ENCODE measurements at regions not wholly inside any gene's neighbourhood (a gene's known extent, or its start where the extent isn't known, plus 50 kb on each side); places are given as distances from the start of the nearest gene placed in this dataset.

DNA sequence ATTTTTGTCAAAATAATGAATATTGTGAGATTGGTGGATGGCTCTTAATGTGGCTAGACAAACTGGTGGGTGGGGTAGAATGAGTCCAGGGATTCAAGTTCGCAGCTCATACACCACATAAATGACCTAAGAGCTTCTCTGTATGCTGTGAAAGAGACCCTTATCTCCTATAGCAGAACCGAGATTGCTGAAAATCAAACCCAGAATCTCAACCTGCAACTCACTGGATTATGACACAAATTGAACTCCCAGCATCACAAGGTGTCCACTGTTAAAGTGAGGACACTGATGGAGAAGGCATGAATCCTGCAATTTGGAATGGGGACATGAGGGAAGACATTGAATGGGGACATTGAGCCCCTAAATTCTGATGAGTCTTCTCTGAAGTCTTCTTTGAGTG lies 51.3 kb upstream of the CNKSR3 start:
- no peak for DNase-seq

DNA sequence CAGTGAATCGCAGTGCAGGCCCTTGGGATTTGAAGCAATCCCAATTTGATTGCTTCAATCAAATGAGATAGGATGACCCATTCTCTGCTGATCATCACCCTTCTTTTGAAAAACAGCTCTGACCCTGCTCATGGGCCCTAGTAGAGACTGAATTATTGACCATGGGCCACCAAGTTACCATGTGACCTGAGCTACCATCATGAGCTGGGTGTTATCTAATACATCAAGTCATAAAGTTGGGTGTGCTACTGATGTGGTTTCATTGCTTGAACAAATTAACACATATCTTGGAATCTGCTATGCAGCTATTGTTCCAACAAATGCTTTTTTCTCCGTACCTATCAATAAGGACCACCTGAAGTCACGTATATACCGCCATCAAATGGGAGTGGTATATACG lies 54.8 kb upstream of the CNKSR3 start:
- DNase-seq, result no peak

DNA sequence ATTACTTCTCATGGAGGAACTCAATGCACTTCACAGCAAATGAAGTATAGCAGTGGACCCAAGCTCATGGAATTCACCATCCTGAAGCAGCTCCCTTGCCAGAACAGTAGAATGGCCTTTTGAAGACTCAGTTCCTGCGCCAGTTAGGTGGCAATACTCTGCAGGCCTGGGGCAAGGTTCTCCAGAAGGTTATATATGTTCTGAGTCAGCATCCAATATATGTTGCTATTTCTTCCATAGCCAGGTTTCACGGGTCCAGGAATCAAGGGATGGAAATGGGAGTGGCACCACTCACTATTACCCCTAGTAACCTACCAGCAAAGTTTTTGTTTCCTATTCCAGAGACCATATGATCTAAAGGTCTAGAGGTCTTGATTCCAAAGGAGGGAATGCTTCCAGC lies 56.4 kb upstream of the CNKSR3 start:
- no peak for DNase-seq

DNA sequence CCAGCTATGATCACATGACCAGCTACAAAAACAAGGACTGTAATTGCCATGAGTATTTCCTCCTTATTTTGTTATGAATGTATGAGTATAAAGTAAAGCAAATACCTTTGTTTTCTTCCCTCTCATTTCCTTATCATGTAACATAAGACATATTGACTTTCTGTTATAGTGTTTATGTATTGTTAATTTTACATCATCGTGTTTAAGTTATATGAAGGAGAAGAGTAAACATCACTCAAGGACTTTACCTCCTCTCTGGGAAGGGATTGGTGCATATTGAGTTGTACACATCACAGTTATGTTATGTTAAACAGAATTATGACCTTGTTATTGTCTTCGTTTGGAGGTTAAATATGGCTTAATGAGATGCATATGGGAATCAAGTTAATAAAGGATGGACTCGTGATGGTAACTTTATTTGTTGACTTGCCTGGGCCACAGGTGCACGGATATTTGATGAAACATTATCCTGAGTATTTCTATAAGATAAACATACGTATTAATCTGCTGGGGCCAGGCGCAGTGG lies 57.3 kb upstream of the CNKSR3 start:
- no peak for DNase-seq

DNA sequence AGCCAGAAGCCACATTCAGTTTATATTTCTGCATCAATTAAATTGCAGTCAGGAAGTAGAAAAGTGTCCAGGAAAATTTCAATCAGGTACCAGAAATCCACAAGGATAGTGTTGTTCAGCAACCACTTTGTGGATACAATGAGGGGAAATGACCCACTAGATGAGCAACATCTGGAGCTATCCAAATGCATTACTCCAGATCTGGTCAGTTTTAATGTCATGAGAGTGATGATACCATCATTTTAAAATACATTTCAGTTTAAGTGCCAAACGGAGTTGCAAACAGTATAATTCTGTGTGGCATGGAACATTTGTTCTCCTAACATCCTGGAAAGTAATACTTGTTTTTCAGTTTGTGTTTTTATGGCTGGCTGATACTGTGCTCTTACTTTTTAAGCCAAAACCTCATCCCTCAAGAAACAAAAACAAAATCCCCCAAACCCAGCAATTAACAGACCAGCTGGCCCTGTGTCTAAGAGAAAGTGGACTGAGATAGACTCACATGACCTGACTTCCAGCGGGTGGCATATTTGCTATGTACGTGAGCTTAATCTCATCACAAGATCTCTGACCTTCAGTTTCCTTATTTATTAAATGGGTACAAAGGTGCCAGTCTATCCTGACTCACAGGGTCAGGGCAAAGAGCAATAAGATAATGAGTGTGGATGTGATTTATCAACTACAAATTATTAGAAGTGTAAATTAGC lies 58.8 kb upstream of the CNKSR3 start:
- DNase-seq, result no peak

DNA sequence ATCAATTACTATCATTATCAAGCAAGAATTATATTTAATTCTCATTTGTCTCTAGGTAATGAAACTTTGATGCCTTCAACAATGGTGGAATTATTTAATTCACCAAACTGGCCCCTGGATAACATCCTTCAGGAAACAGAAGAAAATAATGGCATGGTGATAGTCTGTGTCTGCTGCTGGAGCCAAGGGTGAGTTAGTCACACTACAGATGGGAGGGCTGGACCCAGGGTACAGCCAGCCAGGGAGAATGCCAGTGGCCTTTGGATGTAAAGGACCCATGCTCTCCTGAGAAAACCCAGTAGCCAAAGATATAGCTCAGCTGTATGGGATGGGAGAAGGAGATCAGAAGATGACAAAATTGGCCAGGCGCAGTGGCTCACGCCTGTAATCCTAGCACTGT lies 60.0 kb upstream of the CNKSR3 start:
- no peak for DNase-seq

DNA sequence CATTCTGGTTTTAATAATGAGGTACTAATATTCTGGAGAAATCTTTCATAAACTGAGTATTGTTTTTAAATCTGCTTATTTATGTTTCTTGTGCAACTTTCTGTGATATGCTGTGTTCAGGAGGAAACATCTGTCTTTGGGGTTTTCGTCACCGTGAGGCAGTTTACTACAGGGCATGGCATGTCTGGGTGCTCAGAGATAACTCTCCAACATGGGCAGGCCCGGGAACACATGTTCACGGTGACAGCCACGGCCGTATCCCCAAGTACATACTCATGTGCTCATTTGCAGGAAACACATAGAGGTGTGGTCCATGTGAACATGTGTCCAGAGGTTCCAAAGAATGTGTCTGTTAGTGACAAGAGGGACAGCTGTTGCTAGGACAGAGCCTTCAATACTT lies 62.1 kb upstream of the CNKSR3 start:
- no peak for DNase-seq

DNA sequence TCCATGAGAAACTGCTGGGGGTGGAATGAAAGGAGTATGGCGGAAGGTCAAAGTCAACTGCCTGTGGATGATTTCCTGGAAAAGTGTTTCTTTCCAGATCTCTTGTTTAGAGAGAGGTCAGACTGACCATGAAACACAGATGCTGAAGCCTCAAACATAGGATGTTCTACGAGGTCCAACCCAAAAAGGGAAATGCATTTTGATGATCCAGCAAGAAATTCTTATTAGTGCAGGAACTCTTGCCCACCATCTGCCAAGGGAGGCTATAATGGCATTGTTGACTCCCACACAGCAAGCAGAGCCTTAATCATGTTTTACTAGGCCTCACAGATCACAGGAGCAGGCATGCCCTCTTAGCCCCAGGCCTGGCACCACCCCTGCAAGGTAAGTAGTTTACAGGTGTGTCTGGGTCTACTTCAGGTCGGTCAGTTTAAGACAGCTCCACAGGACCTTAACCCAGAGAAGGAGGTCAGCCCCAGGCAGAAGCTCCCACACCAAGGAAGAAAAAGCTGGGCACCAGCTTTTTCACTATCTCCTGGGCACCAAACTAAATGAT lies 67.6 kb upstream of the CNKSR3 start:
- no peak for DNase-seq

DNA sequence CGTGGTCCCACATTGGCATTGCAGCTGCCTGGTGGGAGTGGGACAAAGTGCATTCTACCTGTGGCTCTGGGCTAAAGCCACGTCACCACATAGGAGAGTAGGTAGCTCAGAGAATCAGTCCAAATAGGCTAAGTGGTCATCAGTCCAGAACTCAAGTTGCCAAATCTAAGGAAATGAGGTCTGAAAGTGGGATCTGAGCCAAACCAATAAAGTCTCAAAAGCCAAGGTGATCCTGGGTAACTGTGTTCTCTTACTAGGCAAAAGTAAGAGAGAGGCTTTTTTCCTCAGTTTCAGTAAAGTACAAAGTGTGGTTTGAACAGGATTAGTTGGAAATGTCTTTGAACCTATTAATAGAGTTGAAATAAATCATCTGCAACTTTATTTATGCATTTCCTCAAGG lies 68.6 kb upstream of the CNKSR3 start:
- no peak for DNase-seq

DNA sequence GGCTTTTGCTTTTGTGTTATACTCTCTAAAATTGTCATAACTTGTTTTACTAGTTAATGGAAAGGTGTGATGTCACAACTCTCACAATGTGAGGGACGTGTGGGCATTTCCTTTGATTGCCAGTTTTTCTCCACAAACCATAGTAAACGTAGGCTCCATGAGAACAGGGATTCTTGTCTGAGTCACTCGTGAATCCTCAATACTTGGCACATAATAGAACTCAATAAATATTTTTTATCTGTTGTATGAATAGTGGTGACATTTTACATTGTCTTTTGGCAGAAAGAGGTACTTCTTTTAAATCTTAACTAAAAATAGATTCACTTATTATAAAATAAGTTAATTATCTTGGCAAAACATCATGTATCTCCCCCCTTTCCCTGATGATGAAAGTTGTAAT lies 69.0 kb upstream of the CNKSR3 start:
- no peak for DNase-seq

DNA sequence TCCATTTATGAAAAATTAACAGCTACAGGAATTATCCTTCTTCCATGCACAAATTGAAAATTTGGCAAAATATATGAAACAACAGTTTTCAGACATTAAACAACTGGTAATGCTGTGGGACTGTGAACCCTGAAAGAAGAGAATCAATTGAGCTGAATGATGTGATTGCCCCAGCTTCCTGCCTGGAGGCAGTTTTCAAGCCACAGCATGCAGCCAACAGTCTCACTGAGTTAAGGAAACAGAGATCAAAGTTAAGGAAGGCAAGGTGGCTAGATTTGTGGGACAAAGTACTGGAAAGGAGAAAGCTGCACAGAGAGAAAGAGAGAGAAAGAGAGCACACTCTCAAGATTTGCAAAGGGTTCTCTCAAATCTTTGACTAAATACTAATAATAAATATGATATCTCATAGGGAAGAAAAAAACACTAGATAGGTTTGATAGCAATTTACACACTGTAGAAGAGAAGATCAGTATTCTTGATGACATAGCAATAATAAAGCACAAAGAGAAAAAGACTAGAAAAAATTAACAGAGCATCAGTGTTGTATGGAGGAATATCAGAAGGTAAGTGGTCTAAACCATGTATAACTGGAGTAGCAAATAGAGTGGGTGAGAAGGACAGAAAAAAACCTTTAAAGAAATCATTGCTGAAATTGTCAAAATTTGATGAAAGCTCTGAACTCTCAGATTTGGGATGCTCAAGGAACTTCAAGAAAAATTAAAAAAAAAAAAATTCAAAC lies 70.1 kb upstream of the CNKSR3 start:
- DNase-seq, result no peak

DNA sequence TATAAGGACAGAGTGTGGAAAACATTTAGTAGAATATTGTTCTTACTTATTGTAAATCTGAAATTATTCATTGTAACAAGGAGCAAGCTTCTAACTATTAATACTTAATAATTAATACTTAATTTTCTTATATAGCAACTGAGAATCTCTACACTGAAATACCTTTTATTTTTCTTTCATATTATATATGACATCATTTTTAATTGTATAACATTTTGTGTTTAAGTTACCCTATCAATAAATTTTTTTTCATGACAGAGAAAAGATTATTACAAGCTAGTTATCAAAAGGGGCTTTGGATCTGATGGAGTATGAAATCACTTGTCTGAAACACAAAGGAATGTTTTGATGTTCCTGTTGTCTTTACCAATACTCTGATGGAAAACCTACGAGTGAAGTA lies 72.2 kb upstream of the CNKSR3 start:
- no peak for DNase-seq

DNA sequence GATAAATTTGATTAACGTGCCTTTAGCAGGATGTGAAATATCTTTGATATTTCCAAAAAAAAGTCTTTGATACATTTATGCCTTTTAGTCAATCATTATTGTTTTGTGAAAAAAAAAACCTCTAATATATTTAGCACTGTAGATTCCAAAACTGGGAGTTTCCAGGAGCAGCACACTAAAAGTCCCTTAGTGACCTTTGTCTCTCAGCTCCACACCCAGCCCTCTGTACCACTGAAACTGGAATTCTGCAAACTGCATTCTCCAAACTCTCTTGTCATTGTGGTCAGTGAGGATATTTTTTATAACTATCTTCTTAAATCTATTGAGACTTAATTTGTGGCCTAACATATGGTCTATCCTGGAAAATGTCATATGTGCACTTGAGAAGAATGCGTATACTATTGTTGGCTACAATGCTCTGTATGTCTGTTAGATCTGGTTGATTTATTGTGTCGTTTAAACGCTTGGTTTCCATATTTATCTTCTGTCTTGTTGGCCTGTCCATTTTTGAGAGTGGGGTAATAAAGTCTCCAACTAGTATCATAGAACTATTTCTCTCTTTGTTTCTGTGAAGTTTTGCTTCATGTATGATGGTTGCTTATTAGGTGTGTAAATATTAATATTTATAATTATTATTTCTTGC lies 73.2 kb upstream of the CNKSR3 start:
- DNase-seq, result no peak

DNA sequence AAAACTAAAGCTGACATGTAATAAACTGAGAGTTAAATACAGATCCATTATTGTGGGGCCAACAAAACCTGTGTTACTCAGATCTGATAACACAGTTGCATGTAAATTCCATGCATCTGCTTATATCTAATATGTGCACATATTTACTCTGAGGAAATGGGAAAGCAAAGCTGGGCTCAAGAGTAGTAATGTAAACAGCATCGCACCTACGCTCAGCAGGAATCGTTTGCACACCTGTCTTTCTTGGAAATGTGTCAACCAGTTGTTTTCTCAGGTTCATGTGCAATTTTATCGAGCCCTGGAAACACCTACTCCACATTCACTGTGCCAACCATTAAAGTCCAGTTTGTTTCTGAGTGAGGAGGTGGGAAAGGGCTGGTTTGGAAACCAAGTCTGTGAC lies 80.3 kb upstream of the CNKSR3 start:
- no peak for DNase-seq

DNA sequence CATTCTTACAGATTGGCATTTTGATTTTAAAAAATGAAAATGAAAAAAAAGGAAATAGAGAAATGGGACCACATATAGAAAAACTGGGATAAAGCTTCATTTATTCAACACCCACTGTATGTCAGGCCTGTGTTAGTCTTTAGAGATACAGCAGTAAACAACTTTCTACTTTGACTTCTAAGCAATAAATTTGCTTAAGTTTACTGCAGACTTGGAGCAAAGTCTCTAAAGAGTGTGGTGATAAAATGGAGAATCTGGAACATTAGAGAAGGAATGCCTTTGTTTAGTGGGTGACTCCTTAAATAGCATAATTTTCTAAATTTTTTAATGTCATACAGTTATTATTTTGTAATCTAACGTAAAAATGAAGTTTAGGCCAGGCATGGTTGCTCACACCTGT lies 80.7 kb upstream of the CNKSR3 start:
- no peak for DNase-seq

DNA sequence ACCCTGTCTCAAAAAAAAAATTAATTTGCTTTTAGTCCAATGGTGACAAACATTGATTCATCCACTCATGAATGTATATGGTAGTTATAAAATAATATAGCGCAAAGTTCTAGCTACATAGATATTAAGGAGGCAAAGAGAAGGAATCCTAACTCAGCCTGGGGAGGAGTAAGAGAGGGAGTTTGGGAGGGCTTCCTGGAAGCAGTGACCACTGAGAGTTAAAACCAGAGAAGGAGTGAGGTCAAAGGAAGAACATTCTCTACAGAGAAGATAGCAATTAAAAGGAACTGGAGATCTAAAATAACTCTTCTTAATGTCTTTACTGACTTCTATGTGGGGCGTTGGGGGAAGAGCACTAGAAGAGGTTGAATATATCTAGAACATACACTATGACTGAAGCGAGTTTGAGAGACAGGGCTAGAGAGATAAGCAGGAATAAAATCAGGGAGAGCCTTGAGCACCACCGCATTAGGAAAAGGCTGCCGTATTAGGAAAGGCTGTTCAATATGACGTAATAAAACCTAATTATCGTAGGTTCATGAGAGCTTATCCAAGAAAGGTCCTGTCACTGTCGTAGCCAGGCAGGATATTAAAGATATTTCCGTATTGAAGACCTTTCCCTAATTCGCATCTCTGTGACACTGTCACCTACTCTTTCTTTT lies 81.8 kb upstream of the CNKSR3 start:
- DNase-seq, result no peak

DNA sequence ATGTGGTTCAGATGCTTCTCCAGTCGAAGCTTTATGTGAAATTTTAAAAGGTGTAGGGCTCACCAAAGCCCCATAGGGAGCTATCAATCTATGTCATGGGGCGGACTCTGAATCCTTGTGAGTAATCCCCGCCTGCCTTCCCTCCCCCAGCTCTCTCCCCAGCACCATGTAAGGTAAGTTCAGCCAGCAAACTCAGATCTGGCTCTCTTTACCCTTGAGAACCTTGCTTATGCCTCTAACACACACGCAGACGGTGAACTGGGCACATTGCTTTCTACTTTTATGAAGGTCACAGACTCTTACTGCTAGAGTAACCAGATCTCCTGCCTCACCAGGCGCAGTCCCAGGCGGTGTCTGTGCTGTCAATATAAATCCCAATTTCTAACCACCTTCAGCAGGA lies 82.6 kb upstream of the CNKSR3 start:
- DNase-seq, result no peak

DNA sequence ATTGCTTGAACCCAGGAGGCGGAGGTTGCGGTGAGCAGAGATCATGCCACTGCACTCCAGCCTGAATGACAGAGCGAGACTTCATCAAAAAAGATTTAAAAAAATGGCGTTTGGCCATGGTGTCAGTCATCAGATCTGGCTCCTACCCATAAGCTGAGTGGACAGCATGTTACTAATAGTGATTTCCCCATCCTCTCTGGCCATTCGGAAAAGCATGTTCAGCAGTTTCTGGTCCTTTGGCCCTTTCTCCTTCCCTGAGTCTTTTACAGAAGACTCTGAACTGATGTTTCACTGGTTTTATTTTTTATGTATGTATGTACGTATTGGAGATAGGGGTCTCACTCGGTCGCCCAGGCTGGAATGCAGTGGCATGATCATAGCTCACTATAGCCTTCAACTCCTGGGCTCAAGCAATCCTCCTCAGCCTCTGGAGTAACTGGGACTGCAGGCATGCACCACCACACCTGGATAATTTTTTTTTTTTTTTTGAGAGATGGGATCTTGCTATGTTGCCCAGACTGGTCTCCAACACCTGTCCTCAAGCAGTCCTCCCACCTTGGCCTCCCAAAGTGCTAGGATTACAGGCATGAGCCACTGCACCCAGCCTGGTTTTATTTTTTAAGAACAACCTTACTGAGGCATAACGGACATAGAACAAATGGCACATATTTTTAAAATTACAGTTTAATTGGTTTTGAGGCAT lies 84.2 kb upstream of the CNKSR3 start:
- no peak for DNase-seq

DNA sequence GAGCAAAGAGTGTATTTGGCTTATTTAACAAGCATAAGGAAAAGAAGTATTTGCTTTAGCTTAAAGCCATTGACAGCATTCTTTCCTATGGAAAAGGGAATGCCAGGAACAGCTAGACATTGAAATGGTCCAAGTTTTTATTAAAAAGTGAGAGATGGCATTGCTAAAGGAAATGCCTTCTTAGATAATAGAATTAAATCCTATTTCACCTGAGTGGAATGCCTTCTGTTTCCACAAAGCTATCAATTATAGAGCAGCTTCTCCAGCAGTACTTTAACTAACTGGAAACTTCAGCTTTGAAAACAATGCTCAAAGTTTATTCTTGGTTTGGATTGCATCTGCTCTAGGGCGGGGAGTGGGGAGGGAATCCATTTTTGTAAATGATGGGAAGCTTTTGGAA lies 85.1 kb upstream of the CNKSR3 start:
- DNase-seq, result no peak

DNA sequence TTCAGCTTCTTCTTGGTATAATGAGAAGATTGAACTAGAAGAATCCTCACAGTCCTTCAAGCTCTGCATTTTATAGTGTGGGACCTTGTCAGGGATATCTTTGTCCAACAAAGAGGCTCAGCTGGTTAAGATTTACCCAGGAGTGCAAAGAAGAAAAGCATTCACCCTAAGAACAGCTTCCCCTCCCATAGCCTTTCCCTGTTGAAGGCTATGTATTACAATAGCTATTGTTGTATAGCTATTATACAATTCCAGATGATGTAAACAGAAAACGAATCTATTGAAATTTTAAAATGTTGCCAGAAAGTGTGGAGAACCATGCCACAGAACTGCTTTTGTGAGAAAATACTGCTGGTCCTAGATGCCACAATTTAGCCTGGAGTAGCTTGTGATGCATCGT lies 85.5 kb upstream of the CNKSR3 start:
- DNase-seq, result no peak

DNA sequence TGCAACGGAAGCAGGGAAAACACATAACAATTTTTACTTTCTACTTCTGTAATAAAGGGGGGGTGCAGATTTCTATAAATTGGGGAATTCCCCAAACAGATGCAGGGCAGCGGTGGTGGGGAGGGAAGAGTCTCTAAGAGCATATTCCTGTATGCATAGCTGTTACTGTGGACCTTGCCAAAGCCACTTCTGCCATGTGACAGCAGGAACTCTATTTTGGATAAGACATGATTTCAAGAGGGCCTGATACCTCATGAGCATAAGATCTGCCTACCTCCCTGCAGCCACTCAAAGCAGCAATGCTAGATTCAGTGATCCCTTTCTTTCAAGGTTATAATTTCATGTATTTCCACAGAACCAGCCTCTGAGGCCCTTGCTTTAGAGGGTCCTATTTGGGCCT lies 86.2 kb upstream of the CNKSR3 start:
- DNase-seq, result no peak

DNA sequence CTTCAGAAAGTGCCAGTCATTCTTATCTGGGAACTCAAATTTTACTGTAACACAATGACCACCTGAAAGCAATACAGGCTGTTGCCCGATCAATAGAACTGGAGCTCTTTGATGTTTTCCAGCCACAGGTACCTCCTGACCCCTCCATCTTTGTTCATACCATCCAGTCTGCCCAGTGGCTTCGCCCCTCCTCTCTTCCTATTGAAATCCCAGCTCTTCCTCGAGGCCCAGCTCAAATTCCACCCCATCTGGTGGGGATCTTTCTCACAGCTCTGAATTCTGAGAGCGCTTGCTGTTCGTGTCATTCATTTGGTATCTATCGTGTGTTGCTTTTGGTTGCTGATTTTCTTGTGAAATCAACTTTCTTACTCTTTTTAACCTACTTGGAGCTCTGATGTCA lies 87.9 kb upstream of the CNKSR3 start:
- no peak for DNase-seq

DNA sequence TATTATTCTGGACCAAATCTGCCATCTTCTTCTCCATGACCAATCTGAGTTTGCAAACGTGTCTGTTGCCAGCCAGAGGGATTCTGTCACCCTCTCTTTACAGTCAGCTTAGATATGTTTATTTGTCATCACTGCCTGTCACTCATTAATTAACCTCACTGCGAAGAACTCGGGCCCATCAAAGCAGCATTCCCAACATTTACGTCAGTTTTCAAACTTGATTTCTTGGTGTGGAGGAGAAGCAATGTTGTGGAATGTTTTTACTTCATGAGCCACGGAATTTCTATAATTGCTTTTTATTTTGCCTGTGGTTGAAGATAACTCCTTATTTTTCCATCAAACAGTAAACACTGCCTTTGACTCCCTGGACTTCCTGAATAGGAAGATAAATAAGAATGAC lies 91.8 kb upstream of the CNKSR3 start:
- DNase-seq, result no peak

Measured in stimulated activated CD4-positive, alpha-beta T cell treated with anti-CD3 and anti-CD28 coated beads, Interleukin-2, amount 100 ng/mL, for 24 hours (primary cell).